ENCODE measurements at regions not wholly inside any gene's neighbourhood (a gene's known extent, or its start where the extent isn't known, plus 50 kb on each side); places are given as distances from the start of the nearest gene placed in this dataset.

DNA sequence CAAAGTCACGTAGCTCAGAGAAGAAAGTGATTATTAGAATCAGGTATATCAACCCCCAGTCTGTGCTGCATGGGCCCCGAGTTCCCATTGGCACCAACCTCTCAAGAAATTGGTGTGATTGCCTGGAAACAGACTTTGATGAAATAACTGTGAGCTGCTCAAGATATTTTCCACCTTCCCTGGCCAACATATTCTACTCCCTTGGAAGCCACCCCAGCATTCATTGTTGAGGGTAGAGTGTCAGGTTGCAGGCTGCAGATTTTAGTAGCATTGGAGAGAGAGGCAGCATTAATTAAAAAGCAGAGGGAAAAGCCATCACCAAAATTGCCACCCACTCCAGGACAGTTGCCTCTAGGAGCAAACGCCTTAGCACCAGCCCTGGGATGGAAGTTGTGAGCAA lies 154.2 kb upstream of the TNPO1 start (continued):
- TF ChIP-seq, protein P1, sequence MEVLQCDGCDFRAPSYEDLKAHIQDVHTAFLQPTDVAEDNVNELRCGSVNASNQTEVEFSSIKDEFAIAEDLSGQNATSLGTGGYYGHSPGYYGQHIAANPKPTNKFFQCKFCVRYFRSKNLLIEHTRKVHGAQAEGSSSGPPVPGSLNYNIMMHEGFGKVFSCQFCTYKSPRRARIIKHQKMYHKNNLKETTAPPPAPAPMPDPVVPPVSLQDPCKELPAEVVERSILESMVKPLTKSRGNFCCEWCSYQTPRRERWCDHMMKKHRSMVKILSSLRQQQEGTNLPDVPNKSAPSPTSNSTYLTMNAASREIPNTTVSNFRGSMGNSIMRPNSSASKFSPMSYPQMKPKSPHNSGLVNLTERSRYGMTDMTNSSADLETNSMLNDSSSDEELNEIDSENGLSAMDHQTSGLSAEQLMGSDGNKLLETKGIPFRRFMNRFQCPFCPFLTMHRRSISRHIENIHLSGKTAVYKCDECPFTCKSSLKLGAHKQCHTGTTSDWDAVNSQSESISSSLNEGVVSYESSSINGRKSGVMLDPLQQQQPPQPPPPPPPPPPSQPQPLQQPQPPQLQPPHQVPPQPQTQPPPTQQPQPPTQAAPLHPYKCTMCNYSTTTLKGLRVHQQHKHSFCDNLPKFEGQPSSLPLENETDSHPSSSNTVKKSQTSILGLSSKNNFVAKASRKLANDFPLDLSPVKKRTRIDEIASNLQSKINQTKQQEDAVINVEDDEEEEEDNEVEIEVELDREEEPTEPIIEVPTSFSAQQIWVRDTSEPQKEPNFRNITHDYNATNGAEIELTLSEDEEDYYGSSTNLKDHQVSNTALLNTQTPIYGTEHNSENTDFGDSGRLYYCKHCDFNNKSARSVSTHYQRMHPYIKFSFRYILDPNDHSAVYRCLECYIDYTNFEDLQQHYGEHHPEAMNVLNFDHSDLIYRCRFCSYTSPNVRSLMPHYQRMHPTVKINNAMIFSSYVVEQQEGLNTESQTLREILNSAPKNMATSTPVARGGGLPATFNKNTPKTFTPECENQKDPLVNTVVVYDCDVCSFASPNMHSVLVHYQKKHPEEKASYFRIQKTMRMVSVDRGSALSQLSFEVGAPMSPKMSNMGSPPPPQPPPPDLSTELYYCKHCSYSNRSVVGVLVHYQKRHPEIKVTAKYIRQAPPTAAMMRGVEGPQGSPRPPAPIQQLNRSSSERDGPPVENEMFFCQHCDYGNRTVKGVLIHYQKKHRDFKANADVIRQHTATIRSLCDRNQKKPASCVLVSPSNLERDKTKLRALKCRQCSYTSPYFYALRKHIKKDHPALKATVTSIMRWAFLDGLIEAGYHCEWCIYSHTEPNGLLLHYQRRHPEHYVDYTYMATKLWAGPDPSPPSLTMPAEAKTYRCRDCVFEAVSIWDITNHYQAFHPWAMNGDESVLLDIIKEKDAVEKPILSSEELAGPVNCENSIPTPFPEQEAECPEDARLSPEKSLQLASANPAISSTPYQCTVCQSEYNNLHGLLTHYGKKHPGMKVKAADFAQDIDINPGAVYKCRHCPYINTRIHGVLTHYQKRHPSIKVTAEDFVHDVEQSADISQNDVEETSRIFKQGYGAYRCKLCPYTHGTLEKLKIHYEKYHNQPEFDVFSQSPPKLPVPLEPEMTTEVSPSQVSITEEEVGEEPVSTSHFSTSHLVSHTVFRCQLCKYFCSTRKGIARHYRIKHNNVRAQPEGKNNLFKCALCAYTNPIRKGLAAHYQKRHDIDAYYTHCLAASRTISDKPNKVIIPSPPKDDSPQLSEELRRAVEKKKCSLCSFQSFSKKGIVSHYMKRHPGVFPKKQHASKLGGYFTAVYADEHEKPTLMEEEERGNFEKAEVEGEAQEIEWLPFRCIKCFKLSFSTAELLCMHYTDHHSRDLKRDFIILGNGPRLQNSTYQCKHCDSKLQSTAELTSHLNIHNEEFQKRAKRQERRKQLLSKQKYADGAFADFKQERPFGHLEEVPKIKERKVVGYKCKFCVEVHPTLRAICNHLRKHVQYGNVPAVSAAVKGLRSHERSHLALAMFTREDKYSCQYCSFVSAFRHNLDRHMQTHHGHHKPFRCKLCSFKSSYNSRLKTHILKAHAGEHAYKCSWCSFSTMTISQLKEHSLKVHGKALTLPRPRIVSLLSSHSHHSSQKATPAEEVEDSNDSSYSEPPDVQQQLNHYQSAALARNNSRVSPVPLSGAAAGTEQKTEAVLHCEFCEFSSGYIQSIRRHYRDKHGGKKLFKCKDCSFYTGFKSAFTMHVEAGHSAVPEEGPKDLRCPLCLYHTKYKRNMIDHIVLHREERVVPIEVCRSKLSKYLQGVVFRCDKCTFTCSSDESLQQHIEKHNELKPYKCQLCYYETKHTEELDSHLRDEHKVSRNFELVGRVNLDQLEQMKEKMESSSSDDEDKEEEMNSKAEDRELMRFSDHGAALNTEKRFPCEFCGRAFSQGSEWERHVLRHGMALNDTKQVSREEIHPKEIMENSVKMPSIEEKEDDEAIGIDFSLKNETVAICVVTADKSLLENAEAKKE (CRISPR knock-in tag; IDR thresholded peaks at IDR 0.05): no peak
- no peak for TF ChIP-seq JUNB (IDR thresholded peaks at IDR 0.05; ENCODE audit: unreplicated experiment)
- TF ChIP-seq NANOG (IDR thresholded peaks at IDR 0.05; ENCODE audit: borderline replicate concordance): no peak
- TF ChIP-seq EZH2 (IDR thresholded peaks at IDR 0.05; ENCODE audit: low read depth, unreplicated experiment): no peak
- no peak for TF ChIP-seq CREB1 (CRISPR knock-in tag; IDR thresholded peaks at IDR 0.05; ENCODE audit: low read depth)
- TF ChIP-seq STAT1 (IDR thresholded peaks at IDR 0.05; ENCODE audit: unreplicated experiment): no peak
- TF ChIP-seq REST (IDR thresholded peaks at IDR 0.05; ENCODE audit: unreplicated experiment): no peak
- no peak for TF ChIP-seq ETS1 (IDR thresholded peaks at IDR 0.05)
